Glomerular visceral epithelial cell (primary cell): ENCODE measurements at regions not wholly inside any gene's neighbourhood (a gene's known extent, or its start where the extent isn't known, plus 50 kb on each side); places are given as distances from the start of the nearest gene placed in this dataset.

Source experiments
- DNase-seq: peaks from one replicate; pipeline ENCODE4 v3.0.0-alpha.2; 2016; ENCODE audit errors: extremely low spot score

GRCh38 chr16:86682219-86682904 is 104.0 kb downstream of the FOXL1 start:
- no peak for DNase-seq

- DNase-seq: no peak
Measured at GRCh38 chr16:86683441-86684194, 105.3 kb downstream of the FOXL1 start.

- DNase-seq: no peak
Measured at GRCh38 chr16:86685076-86685475, 106.7 kb downstream of the FOXL1 start.

GRCh38 chr16:86690970-86691369 is 112.6 kb downstream of the FOXL1 start:
- DNase-seq: no peak

GRCh38 chr16:86692426-86692825 is 114.1 kb downstream of the FOXL1 start:
- no peak for DNase-seq

GRCh38 chr16:86693033-86693432 is 114.7 kb downstream of the FOXL1 start:
- DNase-seq: no peak

- no peak for DNase-seq
Measured at GRCh38 chr16:86697715-86698114, 119.4 kb downstream of the FOXL1 start.

GRCh38 chr16:86700046-86700945 is 121.9 kb downstream of the FOXL1 start:
- DNase-seq: no peak

- DNase-seq: no peak
Measured at GRCh38 chr16:86701286-86701975, 123.1 kb downstream of the FOXL1 start.

GRCh38 chr16:86702824-86703588 is 124.7 kb downstream of the FOXL1 start:
- DNase-seq: no peak

GRCh38 chr16:86704516-86704915 is 126.2 kb downstream of the FOXL1 start:
- no peak for DNase-seq

GRCh38 chr16:86706726-86707125 is 128.4 kb downstream of the FOXL1 start:
- no peak for DNase-seq

GRCh38 chr16:86707171-86707570 is 128.8 kb downstream of the FOXL1 start:
- no peak for DNase-seq

GRCh38 chr16:86707581-86707980 is 129.2 kb downstream of the FOXL1 start:
- no peak for DNase-seq

GRCh38 chr16:86708431-86708830 is 130.1 kb downstream of the FOXL1 start:
- DNase-seq: peak; percentile 15

- no peak for DNase-seq
Measured at GRCh38 chr16:86709103-86709502, 130.8 kb downstream of the FOXL1 start.

GRCh38 chr16:86709902-86710601 is 131.7 kb downstream of the FOXL1 start:
- DNase-seq: no peak

GRCh38 chr16:86710602-86710950 is 132.2 kb downstream of the FOXL1 start:
- no peak for DNase-seq

GRCh38 chr16:86712158-86713009 is 134.0 kb downstream of the FOXL1 start:
- no peak for DNase-seq
